A673 (cell line): ENCODE measurements at regions not wholly inside any gene's neighbourhood (a gene's known extent, or its start where the extent isn't known, plus 50 kb on each side); places are given as distances from the start of the nearest gene placed in this dataset.

Experiments
- EZH2 ChIP-seq: fragments of 200-600 bp; sonication (generic); IDR thresholded peaks from 2 replicates; pipeline ENCODE4 v1.6.1; 2017; ENCODE audit warnings: borderline replicate concordance, low read depth, mild to moderate bottlenecking, mixed read lengths, antibody characterized with exemption, low read length; ENCODE audit not compliant: poor library complexity, severe bottlenecking
- TF ChIP-seq, protein P1 (sequence below): fragments of 300-800, 200-600 bp; sonication (generic); conservative IDR thresholded peaks from 2 replicates; pipeline ENCODE4 v1.5.1; 2017; ENCODE audit warnings: low read depth, mild to moderate bottlenecking, antibody characterized with exemption, low read length, moderate library complexity, mixed read lengths

DNA sequence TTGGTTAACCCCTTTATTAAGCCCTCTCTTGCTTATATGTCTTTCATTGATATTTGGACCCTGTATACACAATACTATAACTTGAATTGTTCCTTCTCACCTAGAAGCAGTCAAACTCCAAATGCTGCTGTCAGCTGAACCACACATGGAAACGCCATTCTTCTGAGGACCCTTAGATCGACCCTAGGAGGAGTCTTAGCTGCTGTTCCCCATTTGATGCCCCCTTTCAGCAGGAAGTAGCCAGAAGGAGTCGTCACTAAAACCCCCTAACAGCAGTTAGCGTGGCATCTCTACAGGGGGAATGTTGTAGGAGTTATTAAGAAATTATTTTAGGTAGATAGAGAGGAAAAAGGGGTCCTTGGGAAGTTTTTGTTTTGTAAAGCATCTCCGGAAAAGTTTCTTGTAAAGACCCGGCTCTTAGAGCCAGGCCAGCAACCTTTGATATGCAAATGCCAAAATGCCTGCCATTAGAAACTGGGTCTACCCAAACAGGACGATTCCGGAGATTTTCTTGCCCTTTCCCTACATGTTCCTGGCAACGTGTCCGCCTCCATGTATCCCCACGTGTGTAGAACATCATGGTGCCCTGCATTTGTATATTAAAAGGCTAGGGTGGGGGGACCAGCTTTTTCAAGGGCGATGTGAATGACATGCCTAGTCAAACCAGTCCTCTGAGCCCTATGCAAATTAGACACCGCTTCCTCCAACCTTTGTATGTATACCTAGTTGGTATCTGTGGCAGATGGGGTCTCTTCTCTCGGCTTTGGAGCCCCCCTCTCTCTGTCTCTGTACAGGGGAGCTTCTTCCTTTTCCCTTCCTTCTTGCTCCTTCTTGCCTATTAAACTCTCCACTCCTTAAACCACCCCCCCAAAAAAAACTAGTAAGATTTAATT, 638.4 kb upstream of the POU3F3 start:
- TF ChIP-seq, protein P1, sequence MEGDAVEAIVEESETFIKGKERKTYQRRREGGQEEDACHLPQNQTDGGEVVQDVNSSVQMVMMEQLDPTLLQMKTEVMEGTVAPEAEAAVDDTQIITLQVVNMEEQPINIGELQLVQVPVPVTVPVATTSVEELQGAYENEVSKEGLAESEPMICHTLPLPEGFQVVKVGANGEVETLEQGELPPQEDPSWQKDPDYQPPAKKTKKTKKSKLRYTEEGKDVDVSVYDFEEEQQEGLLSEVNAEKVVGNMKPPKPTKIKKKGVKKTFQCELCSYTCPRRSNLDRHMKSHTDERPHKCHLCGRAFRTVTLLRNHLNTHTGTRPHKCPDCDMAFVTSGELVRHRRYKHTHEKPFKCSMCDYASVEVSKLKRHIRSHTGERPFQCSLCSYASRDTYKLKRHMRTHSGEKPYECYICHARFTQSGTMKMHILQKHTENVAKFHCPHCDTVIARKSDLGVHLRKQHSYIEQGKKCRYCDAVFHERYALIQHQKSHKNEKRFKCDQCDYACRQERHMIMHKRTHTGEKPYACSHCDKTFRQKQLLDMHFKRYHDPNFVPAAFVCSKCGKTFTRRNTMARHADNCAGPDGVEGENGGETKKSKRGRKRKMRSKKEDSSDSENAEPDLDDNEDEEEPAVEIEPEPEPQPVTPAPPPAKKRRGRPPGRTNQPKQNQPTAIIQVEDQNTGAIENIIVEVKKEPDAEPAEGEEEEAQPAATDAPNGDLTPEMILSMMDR: no peak
- no peak for TF ChIP-seq EZH2
